ENCODE measurements at regions not wholly inside any gene's neighbourhood (a gene's known extent, or its start where the extent isn't known, plus 50 kb on each side); places are given as distances from the start of the nearest gene placed in this dataset.

GRCh38 chr22:47476231-47476630 lies 713.8 kb downstream of the TBC1D22A start:
- TF ChIP-seq POLR2A (IDR thresholded peaks at IDR 0.05; ENCODE audit: low read depth, low read length) (no peak), POLR2AphosphoS5 (IDR thresholded peaks at IDR 0.05; ENCODE audit: low read depth, low read length) (no peak)

Measured in GM12891 (cell line).